Left forelimb (tissue), 1 donor: ENCODE measurements at regions not wholly inside any gene's neighbourhood (a gene's known extent, or its start where the extent isn't known, plus 50 kb on each side); places are given as distances from the start of the nearest gene placed in this dataset.

Experiments
- DNase-seq: peaks from one replicate; pipeline ENCODE4 v3.0.0-alpha.2; 2018; ENCODE audit warnings: low spot score

GRCh38 chr11:104655066-104655465 lies 243.2 kb downstream of the CASP12 start:
- no peak for DNase-seq

GRCh38 chr11:104654181-104654813 lies 244.0 kb downstream of the CASP12 start:
- DNase-seq, result no peak

GRCh38 chr11:104653407-104653806 lies 244.9 kb downstream of the CASP12 start:
- DNase-seq, result no peak

GRCh38 chr11:104652996-104653395 lies 245.3 kb downstream of the CASP12 start:
- no peak for DNase-seq

- no peak for DNase-seq
Observed at GRCh38 chr11:104650234-104650633, 248.0 kb downstream of the CASP12 start.

GRCh38 chr11:104649002-104649401 lies 249.3 kb downstream of the CASP12 start:
- DNase-seq, result no peak

GRCh38 chr11:104645261-104646222 lies 252.7 kb downstream of the CASP12 start:
- no peak for DNase-seq

GRCh38 chr11:104637662-104638170 lies 260.5 kb downstream of the CASP12 start:
- no peak for DNase-seq

- no peak for DNase-seq
Observed at GRCh38 chr11:104633226-104633625, 265.0 kb downstream of the CASP12 start.

- DNase-seq, result no peak
Observed at GRCh38 chr11:104630352-104630751, 267.9 kb downstream of the CASP12 start.

- no peak for DNase-seq
Observed at GRCh38 chr11:104625246-104625645, 273.0 kb downstream of the CASP12 start.

GRCh38 chr11:104624021-104624420 lies 274.2 kb downstream of the CASP12 start:
- no peak for DNase-seq

- no peak for DNase-seq
Observed at GRCh38 chr11:104623518-104623917, 274.7 kb downstream of the CASP12 start.

GRCh38 chr11:104620991-104621390 lies 277.3 kb downstream of the CASP12 start:
- no peak for DNase-seq

- DNase-seq, result no peak
Observed at GRCh38 chr11:104619751-104620150, 278.5 kb downstream of the CASP12 start.

- DNase-seq, result no peak
Observed at GRCh38 chr11:104618954-104619353, 279.3 kb downstream of the CASP12 start.

GRCh38 chr11:104614961-104615360 lies 283.3 kb downstream of the CASP12 start:
- no peak for DNase-seq

GRCh38 chr11:104614117-104614680 lies 284.1 kb downstream of the CASP12 start:
- no peak for DNase-seq

- DNase-seq, result no peak
Observed at GRCh38 chr11:104610635-104611034, 287.6 kb downstream of the CASP12 start.

GRCh38 chr11:104609311-104610085 lies 288.8 kb downstream of the CASP12 start:
- DNase-seq, result no peak

- DNase-seq, result no peak
Observed at GRCh38 chr11:104602643-104603042, 295.6 kb downstream of the CASP12 start.
